ENCODE measurements at regions not wholly inside any gene's neighbourhood (a gene's known extent, or its start where the extent isn't known, plus 50 kb on each side); places are given as distances from the start of the nearest gene placed in this dataset.

- Mint-ChIP-seq H3K4me1 (no peaks in the 10 kb centered on the region), H3K36me3 (no peaks in the 10 kb centered on the region), H3K4me3 (no peak overlapping the region), H3K27me3 (peaks cover 5% of the 10 kb centered on the region), H3K27ac (no peak overlapping the region), H3K9me3 (peaks cover 0 to 8% (median 1%) of the 10 kb centered on the region in 7 donors)
- Histone ChIP-seq H3K27me3 (ENCODE audit: control insufficient read depth, insufficient read depth, low read length) (no peaks in the 10 kb centered on the region), H3K4me1 (ENCODE audit: control insufficient read depth, insufficient read depth, low read length, poor library complexity, severe bottlenecking) (no peaks in the 10 kb centered on the region), H3K4me3 (ENCODE audit: low read depth, low read length) (no peak overlapping the region), H3K36me3 (ENCODE audit: control insufficient read depth, insufficient read depth, low read length) (no peaks in the 10 kb centered on the region), H3K9me3 (ENCODE audit: control insufficient read depth in 2 of 2, low read length in 2 of 2) (no peaks in the 10 kb centered on the region), H3K27ac (ENCODE audit: insufficient read depth, low read length, poor library complexity, severe bottlenecking) (no peak overlapping the region)
- ATAC-seq (ENCODE audit: low read depth in 2 of 2) (no peak), DNase-seq (no peak)
Observed at GRCh38 chr6:141790921-141791320, 341.8 kb upstream of the GJE1 start.

GRCh38 chr6:141788096-141788495 is 344.6 kb upstream of the GJE1 start:
- Histone ChIP-seq H3K4me1 (ENCODE audit: control insufficient read depth, insufficient read depth, low read length, poor library complexity, severe bottlenecking) (no peaks in the 10 kb centered on the region), H3K4me3 (ENCODE audit: low read depth, low read length) (no peak overlapping the region), H3K9me3 (ENCODE audit: control insufficient read depth in 2 of 2, low read length in 2 of 2) (no peaks in the 10 kb centered on the region), H3K27ac (ENCODE audit: insufficient read depth, low read length, poor library complexity, severe bottlenecking) (no peak overlapping the region), H3K36me3 (ENCODE audit: control insufficient read depth, insufficient read depth, low read length) (no peaks in the 10 kb centered on the region), H3K27me3 (ENCODE audit: control insufficient read depth, insufficient read depth, low read length) (no peaks in the 10 kb centered on the region)
- Mint-ChIP-seq H3K36me3 (no peaks in the 10 kb centered on the region), H3K4me1 (no peaks in the 10 kb centered on the region), H3K27ac (no peak overlapping the region), H3K4me3 (no peak overlapping the region), H3K27me3 (peaks cover 5% of the 10 kb centered on the region), H3K9me3 (peaks cover 0 to 5% (median 1%) of the 10 kb centered on the region in 7 donors)
- no peak for DNase-seq
- no peak for ATAC-seq (ENCODE audit: low read depth in 2 of 2)

GRCh38 chr6:141783585-141783984 is 349.1 kb upstream of the GJE1 start:
- no peaks in the 10 kb centered on the region for H3K27me3 ChIP-seq (ENCODE audit: control insufficient read depth, insufficient read depth, low read length)
- no peaks in the 10 kb centered on the region for H3K4me1 ChIP-seq (ENCODE audit: control insufficient read depth, insufficient read depth, low read length, poor library complexity, severe bottlenecking)
- Mint-ChIP-seq H3K9me3 (peaks cover 0 to 1% (median 0%) of the 10 kb centered on the region in 7 donors), H3K27ac (no peak overlapping the region), H3K4me3 (no peak overlapping the region), H3K4me1 (no peaks in the 10 kb centered on the region), H3K27me3 (peaks cover 4% of the 10 kb centered on the region), H3K36me3 (no peaks in the 10 kb centered on the region)
- no peak overlapping the region for H3K27ac ChIP-seq (ENCODE audit: insufficient read depth, low read length, poor library complexity, severe bottlenecking)
- H3K36me3 ChIP-seq (ENCODE audit: control insufficient read depth, insufficient read depth, low read length) = no peaks in the 10 kb centered on the region
- no peak overlapping the region for H3K4me3 ChIP-seq (ENCODE audit: low read depth, low read length)
- ATAC-seq (ENCODE audit: low read depth in 2 of 2) = no peak
- DNase-seq = no peak
- no peaks in the 10 kb centered on the region for H3K9me3 ChIP-seq (ENCODE audit: control insufficient read depth in 2 of 2, low read length in 2 of 2)

GRCh38 chr6:141780296-141780695 is 352.4 kb upstream of the GJE1 start:
- Mint-ChIP-seq H3K27me3 (no peaks in the 10 kb centered on the region), H3K4me1 (no peaks in the 10 kb centered on the region)
- ATAC-seq (ENCODE audit: low read depth in 2 of 2) = no peak

GRCh38 chr6:141764388-141764787 is 368.3 kb upstream of the GJE1 start:
- no peaks in the 10 kb centered on the region for H3K27me3 ChIP-seq (ENCODE audit: control insufficient read depth, insufficient read depth, low read length)
- peaks cover 0 to 8% (median 0%) of the 10 kb centered on the region in 7 donors for H3K9me3 Mint-ChIP-seq
- H3K27me3 Mint-ChIP-seq = no peaks in the 10 kb centered on the region
- DNase-seq (no peak), ATAC-seq (ENCODE audit: low read depth in 2 of 2) (no peak)
- no peaks in the 10 kb centered on the region for H3K4me1 Mint-ChIP-seq
- H3K36me3 Mint-ChIP-seq = no peaks in the 10 kb centered on the region
- no peaks in the 10 kb centered on the region for H3K9me3 ChIP-seq (ENCODE audit: control insufficient read depth in 2 of 2, low read length in 2 of 2)
- no peak overlapping the region for H3K4me3 ChIP-seq (ENCODE audit: low read depth, low read length)
- no peaks in the 10 kb centered on the region for H3K36me3 ChIP-seq (ENCODE audit: control insufficient read depth, insufficient read depth, low read length)
- H3K4me3 Mint-ChIP-seq = no peak overlapping the region
- no peaks in the 10 kb centered on the region for H3K4me1 ChIP-seq (ENCODE audit: control insufficient read depth, insufficient read depth, low read length, poor library complexity, severe bottlenecking)
- no peak overlapping the region for H3K27ac Mint-ChIP-seq
- H3K27ac ChIP-seq (ENCODE audit: insufficient read depth, low read length, poor library complexity, severe bottlenecking) = no peak overlapping the region

More at GRCh38 chr6:141780296-141780695, 352.4 kb upstream of the GJE1 start:
- no peak overlapping the region for H3K27ac Mint-ChIP-seq
- Histone ChIP-seq H3K27me3 (ENCODE audit: control insufficient read depth, insufficient read depth, low read length) (no peaks in the 10 kb centered on the region), H3K27ac (ENCODE audit: insufficient read depth, low read length, poor library complexity, severe bottlenecking) (no peak overlapping the region), H3K36me3 (ENCODE audit: control insufficient read depth, insufficient read depth, low read length) (no peaks in the 10 kb centered on the region), H3K4me1 (ENCODE audit: control insufficient read depth, insufficient read depth, low read length, poor library complexity, severe bottlenecking) (no peaks in the 10 kb centered on the region), H3K4me3 (ENCODE audit: low read depth, low read length) (no peak overlapping the region), H3K9me3 (ENCODE audit: control insufficient read depth in 2 of 2, low read length in 2 of 2) (no peaks in the 10 kb centered on the region)
- no peaks in the 10 kb centered on the region for H3K36me3 Mint-ChIP-seq
- no peak overlapping the region for H3K4me3 Mint-ChIP-seq
- peaks cover 0 to 1% (median 0%) of the 10 kb centered on the region in 7 donors for H3K9me3 Mint-ChIP-seq
- no peak for DNase-seq

- H3K27me3 Mint-ChIP-seq = no peaks in the 10 kb centered on the region
- DNase-seq = no peak
- no peak for ATAC-seq (ENCODE audit: low read depth in 2 of 2)
- Histone ChIP-seq H3K36me3 (ENCODE audit: control insufficient read depth, insufficient read depth, low read length) (no peaks in the 10 kb centered on the region), H3K27me3 (ENCODE audit: control insufficient read depth, insufficient read depth, low read length) (no peaks in the 10 kb centered on the region), H3K4me1 (ENCODE audit: control insufficient read depth, insufficient read depth, low read length, poor library complexity, severe bottlenecking) (no peaks in the 10 kb centered on the region), H3K9me3 (ENCODE audit: control insufficient read depth in 2 of 2, low read length in 2 of 2) (no peaks in the 10 kb centered on the region), H3K4me3 (ENCODE audit: low read depth, low read length) (no peak overlapping the region), H3K27ac (ENCODE audit: insufficient read depth, low read length, poor library complexity, severe bottlenecking) (no peak overlapping the region)
- H3K4me1 Mint-ChIP-seq = peaks cover 0 to 3% (median 2%) of the 10 kb centered on the region in 4 donors
- H3K4me3 Mint-ChIP-seq = no peak overlapping the region
- peaks cover 0 to 7% (median 0%) of the 10 kb centered on the region in 7 donors for H3K9me3 Mint-ChIP-seq
- H3K27ac Mint-ChIP-seq = no peak overlapping the region
- H3K36me3 Mint-ChIP-seq = no peaks in the 10 kb centered on the region
Observed at GRCh38 chr6:141758430-141758829, 374.3 kb upstream of the GJE1 start.

- no peak overlapping the region for H3K4me3 ChIP-seq (ENCODE audit: low read depth, low read length)
- no peaks in the 10 kb centered on the region for H3K9me3 ChIP-seq (ENCODE audit: control insufficient read depth in 2 of 2, low read length in 2 of 2)
- Mint-ChIP-seq H3K4me1 (peaks cover 0 to 9% (median 7%) of the 10 kb centered on the region in 4 donors), H3K27me3 (no peaks in the 10 kb centered on the region), H3K9me3 (peaks cover 0 to 4% (median 0%) of the 10 kb centered on the region in 7 donors), H3K4me3 (no peak overlapping the region), H3K36me3 (no peaks in the 10 kb centered on the region), H3K27ac (no peak overlapping the region)
- H3K4me1 ChIP-seq (ENCODE audit: control insufficient read depth, insufficient read depth, low read length, poor library complexity, severe bottlenecking) = no peaks in the 10 kb centered on the region
- H3K36me3 ChIP-seq (ENCODE audit: control insufficient read depth, insufficient read depth, low read length) = no peaks in the 10 kb centered on the region
- no peak overlapping the region for H3K27ac ChIP-seq (ENCODE audit: insufficient read depth, low read length, poor library complexity, severe bottlenecking)
- no peak for DNase-seq
- no peak for ATAC-seq (ENCODE audit: low read depth in 2 of 2)
- H3K27me3 ChIP-seq (ENCODE audit: control insufficient read depth, insufficient read depth, low read length) = no peaks in the 10 kb centered on the region
Observed at GRCh38 chr6:141753180-141753579, 379.5 kb upstream of the GJE1 start.

GRCh38 chr6:141752677-141753076 is 380.0 kb upstream of the GJE1 start:
- Histone ChIP-seq H3K27ac (ENCODE audit: insufficient read depth, low read length, poor library complexity, severe bottlenecking) (no peak overlapping the region), H3K4me3 (ENCODE audit: low read depth, low read length) (no peak overlapping the region), H3K9me3 (ENCODE audit: control insufficient read depth in 2 of 2, low read length in 2 of 2) (no peaks in the 10 kb centered on the region), H3K4me1 (ENCODE audit: control insufficient read depth, insufficient read depth, low read length, poor library complexity, severe bottlenecking) (no peaks in the 10 kb centered on the region), H3K36me3 (ENCODE audit: control insufficient read depth, insufficient read depth, low read length) (no peaks in the 10 kb centered on the region), H3K27me3 (ENCODE audit: control insufficient read depth, insufficient read depth, low read length) (no peaks in the 10 kb centered on the region)
- H3K9me3 Mint-ChIP-seq = peaks cover 0 to 4% (median 0%) of the 10 kb centered on the region in 7 donors
- no peak overlapping the region for H3K4me3 Mint-ChIP-seq
- peaks cover 0 to 9% (median 7%) of the 10 kb centered on the region in 4 donors for H3K4me1 Mint-ChIP-seq
- DNase-seq (no peak), ATAC-seq (ENCODE audit: low read depth in 2 of 2) (no peak)
- H3K27me3 Mint-ChIP-seq = no peaks in the 10 kb centered on the region
- no peak overlapping the region for H3K27ac Mint-ChIP-seq
- H3K36me3 Mint-ChIP-seq = no peaks in the 10 kb centered on the region

Data from CD4-positive, CD25-positive, alpha-beta regulatory T cell (primary cell).